Erythroblast (primary cell): ENCODE measurements at regions not wholly inside any gene's neighbourhood (a gene's known extent, or its start where the extent isn't known, plus 50 kb on each side); places are given as distances from the start of the nearest gene placed in this dataset.

ENCODE experiments used
- GATA1 ChIP-seq: IDR thresholded peaks from 2 replicates; pipeline ENCODE4 v1.6.1; 2011; ENCODE audit warnings: low read depth, mild to moderate bottlenecking, control low read depth, low read length, moderate library complexity
- POLR2A ChIP-seq: IDR thresholded peaks from 2 replicates; pipeline ENCODE4 v1.6.1; 2011; ENCODE audit warnings: mild to moderate bottlenecking, low read length

DNA sequence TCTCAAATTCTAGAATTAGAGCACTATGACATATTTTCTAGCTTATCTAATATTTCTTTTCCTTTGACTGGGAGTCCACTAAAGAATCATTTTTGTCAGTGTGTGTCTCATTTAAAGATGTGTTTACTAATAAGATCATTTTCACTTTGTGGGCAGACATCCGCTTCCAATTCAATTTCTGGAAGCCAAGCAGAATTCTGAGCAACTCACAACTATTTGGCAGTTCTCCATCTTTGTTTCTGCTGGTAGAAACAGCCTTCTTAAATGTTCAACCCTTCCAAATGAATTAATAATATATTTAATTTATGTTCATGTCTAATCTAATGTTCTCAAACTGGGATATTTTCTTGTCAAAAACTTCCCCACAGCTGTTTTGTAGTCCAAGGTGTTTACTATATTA, 411.8 kb downstream of the KCTD12 start:
- TF ChIP-seq POLR2A (no peak), GATA1 (no peak)
